Esophagus squamous epithelium (tissue), 5 donors: ENCODE measurements at regions not wholly inside any gene's neighbourhood (a gene's known extent, or its start where the extent isn't known, plus 50 kb on each side); places are given as distances from the start of the nearest gene placed in this dataset.
"Not testable (repeated sequence)": the region's sequence is repeated elsewhere in the genome, so short reads cannot be mapped to it uniquely, and the experiment has no call there.

Experiments used
- DNase-seq: peaks from one replicate; lab custom pipeline; 2025; lab: John Stamatoyannopoulos, UW
- H3K27ac ChIP-seq, 4 donors: fragments of 200-600 bp; sonication (generic); one replicate each; pipeline ENCODE4 v1.5.1; 2016 to 2019; ENCODE audit warnings: mild to moderate bottlenecking in 1 of 4
- H3K27me3 ChIP-seq, 4 donors: fragments of 200-600 bp; sonication (generic); 1 replicate in 3 of 4; 2 replicates in 1 of 4; pipeline versions ENCODE4 v1.5.1 to v1.6.0; 2017 to 2021; ENCODE audit warnings: antibody characterized with exemption in 1 of 4
- H3K36me3 ChIP-seq, 3 donors: fragments of 200-600 bp; sonication (generic); one replicate each; pipeline ENCODE4 v1.5.1; 2016 to 2019
- H3K4me1 ChIP-seq, 3 donors: fragments of 200-600 bp; sonication (generic); one replicate each; pipeline ENCODE4 v1.5.1; 2017 to 2019
- H3K4me3 ChIP-seq, 4 donors: fragments of 200-600 bp; sonication (generic); 1 replicate in 3 of 4; 2 replicates in 1 of 4; pipeline ENCODE4 v1.5.1; 2016 to 2019; ENCODE audit warnings: mild to moderate bottlenecking in 2 of 4, moderate library complexity in 1 of 4
- H3K9me3 ChIP-seq, 3 donors: fragments of 200-600 bp; sonication (generic); one replicate each; pipeline ENCODE4 v1.5.1; 2016 to 2019
- WGBS, 2 donors: methylation state at CpG; one replicate each; pipeline ENCODE4 v1.1.5; 2018; 5-methylcytosine and 5-hydroxymethylcytosine counted together
- intact Hi-C: fragments of 100-400 bp; cut with DNase I; formaldehyde crosslinking; loops from one replicate; pipeline ENCODE4 v1.15.0; 2022
- donor health status: DM: yes; HTN: yes; CAD: no.

DNA sequence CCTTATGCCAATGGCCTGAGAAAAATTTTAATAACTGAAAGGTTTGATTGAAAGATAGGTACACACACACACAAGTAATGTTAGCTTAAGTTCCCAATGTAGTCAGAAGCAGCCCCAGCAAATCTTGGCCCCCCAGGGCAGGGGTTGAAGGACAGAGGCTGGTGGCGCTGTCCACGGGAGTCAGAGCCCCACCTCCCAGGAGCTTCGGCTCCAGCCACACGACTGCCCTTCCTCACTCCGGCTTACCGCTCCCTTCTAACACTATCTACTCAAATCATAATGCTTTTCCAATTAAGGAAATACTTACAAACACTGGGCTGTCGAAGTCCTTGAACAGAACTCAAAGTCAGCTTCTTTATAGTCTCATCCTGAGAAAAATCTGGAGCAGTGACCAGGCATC lies 163.9 kb upstream of the NBPF12 start:
- DNase-seq, H3K9me3 ChIP-seq, H3K27ac ChIP-seq, H3K27me3 ChIP-seq, H3K4me3 ChIP-seq, H3K36me3 ChIP-seq, intact Hi-C loops, H3K4me1 ChIP-seq: not testable (repeated sequence)
- WGBS, 2 donors, result 20 to 52% methylated on average over 1 to 7 of the region's 7 CpGs

DNA sequence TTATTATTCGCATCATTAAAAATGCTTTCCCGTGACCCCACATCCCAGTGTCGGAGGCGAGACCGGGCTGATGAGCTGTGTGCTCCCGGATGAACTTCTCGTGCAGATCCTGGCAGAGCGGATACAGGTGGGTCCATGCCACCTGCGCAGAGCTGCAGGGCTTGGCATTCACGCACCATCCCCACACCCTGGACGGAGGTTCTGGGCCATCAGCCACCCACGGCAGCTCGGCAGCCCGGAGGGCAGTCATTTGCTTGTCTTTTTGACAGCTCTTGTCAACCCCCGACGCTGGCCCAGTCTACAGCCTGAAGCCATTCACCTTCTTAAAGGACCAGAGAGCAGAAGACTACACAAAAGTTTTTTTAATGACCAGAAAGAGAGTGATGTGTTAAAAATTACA lies 166.7 kb upstream of the NBPF12 start:
- intact Hi-C loops, H3K27me3 ChIP-seq, DNase-seq, H3K4me3 ChIP-seq, H3K9me3 ChIP-seq, H3K27ac ChIP-seq, H3K36me3 ChIP-seq, H3K4me1 ChIP-seq: not testable (repeated sequence)
- 28 to 59% methylated on average over 4 to 5 of the region's 16 CpGs for WGBS, 2 donors

DNA sequence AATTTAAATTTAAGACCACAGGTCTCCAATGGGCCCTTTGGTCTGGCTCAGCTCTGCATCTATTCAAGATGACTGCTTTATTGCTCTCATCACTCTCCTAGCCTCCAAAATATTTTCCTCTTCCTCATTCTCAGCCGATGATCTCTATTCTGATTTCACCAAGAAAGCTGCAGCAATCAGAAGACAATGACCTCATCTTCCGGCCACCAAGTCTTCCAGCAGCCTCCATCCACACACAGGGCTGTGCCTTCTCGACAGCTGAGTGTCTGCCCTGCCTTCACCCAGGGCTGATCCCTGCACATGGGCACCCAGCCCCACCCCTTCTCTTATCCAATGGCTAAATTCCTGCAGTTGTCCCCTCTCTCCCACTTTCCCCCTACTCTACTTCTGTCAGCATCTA lies 167.1 kb upstream of the NBPF12 start:
- H3K4me3 ChIP-seq, H3K36me3 ChIP-seq, H3K27ac ChIP-seq, H3K27me3 ChIP-seq, H3K9me3 ChIP-seq, H3K4me1 ChIP-seq, DNase-seq, intact Hi-C loops: not testable (repeated sequence)
- no CpG with 5 or more reads among the region's 3 CpGs for WGBS, 2 donors

DNA sequence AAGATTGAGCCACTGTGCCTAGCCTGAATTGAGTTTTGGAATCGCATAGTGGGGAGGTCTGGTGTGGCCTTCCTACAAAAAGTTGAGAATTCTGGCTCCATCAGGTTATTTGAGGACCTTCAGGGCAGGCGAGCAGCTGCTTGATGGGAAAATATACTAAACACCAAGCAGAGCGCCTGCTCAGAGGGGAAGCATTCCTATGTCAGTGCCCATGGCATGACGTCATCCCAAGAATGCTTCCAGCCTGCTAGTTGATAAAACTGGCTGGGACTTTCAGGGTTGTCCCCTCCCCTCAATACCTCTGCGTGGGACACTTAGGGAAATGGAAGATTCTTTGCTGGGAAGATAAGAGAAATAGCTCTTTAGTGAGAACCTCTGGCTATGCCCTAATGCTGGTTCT lies 174.9 kb upstream of the NBPF12 start:
- intact Hi-C loops, H3K9me3 ChIP-seq, DNase-seq, H3K4me1 ChIP-seq, H3K27me3 ChIP-seq, H3K27ac ChIP-seq, H3K36me3 ChIP-seq, H3K4me3 ChIP-seq: not testable (repeated sequence)
- WGBS, 2 donors, result no CpG with 5 or more reads among the region's 5 CpGs

DNA sequence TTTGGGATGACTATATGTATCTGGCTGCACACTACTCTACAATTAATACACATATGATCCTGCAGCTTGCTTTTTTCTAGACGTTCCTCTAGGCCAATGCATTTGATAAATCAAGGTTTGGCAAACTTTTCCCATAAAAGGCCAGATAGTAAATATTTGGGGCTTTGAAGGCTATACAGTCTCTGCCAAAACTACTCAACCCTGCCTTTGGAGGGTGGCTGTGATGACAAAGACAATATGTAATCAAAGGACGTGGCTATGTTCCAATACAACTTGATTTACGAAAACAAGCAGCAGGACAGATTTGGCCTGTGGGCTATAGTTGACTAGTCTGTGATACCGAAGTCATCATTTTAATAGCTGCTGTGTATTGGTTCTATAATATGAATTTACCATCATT lies 181.3 kb upstream of the NBPF12 start:
- intact Hi-C loops, H3K27me3 ChIP-seq, H3K9me3 ChIP-seq, H3K27ac ChIP-seq, H3K4me3 ChIP-seq, H3K36me3 ChIP-seq, H3K4me1 ChIP-seq, DNase-seq: not testable (repeated sequence)
- 20 to 36% methylated on average over 1 to 3 of the region's 4 CpGs for WGBS, 2 donors

DNA sequence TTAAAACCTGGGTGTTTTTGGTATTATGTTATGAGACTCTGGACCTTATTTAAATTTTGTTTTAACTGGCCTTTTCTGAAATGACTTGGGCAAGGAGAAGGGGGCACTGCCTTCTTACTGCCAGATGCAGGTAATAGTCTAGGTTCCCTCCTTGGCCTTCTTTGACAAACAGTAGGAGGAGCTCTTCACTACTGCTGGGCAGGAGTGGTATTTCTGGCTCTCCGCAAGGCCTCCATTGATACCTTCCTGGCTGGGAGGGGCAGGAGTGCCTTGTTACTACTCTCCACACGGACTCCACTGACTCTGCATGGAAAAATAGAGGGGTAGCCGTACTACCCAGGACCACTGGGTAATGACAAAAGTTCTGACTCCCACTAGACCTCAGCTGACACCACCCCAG lies 189.4 kb upstream of the NBPF12 start:
- H3K4me1 ChIP-seq, H3K9me3 ChIP-seq, DNase-seq, H3K27ac ChIP-seq, H3K27me3 ChIP-seq, H3K4me3 ChIP-seq, H3K36me3 ChIP-seq, intact Hi-C loops: not testable (repeated sequence)
- WGBS, 2 donors, result no CpG with 5 or more reads among the region's 3 CpGs

DNA sequence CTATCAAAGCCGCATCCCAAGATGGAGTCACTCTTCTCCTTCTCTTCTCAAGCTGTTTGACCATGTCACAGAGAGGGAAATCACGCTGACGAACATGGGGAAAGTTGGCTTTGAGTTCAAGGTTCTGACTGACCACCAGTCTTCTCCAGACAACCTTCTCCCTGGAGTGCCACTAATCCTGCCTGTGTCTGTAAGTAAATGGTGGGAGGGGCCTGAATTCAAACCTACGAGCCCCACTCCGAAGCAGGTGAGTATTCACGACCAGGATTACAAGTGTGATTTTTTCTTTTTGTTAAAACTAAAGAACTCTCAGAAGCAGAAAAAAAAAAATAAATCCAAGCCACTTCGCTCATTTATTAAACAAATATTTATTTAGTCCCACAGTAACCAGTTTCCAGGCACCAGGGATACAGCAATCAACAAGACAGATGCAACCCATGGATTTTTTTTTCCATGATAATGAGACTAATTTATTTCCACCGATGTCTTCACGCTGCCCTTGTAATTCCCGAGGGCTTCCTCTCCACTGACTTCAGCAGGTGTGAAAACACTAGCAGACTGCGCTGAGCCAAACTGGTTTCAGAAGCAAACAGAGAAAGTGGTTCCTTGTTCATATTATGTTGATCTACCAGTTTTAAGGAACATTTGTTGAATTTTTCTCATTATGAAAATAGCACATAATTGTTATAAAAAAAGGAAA lies 206.0 kb upstream of the NBPF12 start:
- H3K9me3 ChIP-seq, H3K4me1 ChIP-seq: not testable (repeated sequence)
- WGBS, 2 donors, result 11 to 65% methylated on average over 5 to 8 of the region's 11 CpGs

DNA sequence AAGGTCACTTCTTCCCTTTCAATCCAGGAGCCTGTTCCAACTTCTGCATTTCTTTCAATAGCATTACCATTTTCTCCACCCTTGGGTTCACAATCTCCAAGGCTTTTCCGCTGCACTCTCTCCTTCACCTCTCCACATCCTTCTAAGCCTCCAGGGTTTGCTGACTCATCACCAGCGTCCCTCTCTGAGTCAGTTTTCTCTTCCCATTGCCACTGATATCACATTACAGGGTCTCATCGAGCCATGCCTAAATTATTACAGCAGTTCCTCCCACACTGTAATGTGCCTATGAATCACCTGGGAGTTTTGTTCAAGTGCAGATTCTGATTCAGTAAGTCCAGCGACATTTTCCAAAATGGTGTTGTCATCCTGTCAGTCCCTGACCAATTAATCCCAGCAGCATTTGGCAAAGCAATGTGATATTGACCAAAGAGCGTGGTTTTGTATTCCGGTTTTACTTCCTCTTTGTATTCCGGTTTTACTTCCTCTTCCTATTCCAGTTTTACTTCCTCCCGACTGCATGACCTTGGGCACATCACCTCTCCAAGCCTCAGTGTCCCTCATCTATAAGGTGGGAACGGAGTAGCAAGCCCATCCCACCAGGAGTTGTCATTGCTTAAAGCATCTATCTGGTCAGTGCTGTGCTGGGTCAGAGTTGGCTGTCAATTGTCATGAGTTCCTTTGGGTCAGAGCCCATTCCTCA lies 208.3 kb upstream of the NBPF12 start:
- H3K27me3 ChIP-seq, H3K4me3 ChIP-seq, intact Hi-C loops, H3K4me1 ChIP-seq, H3K36me3 ChIP-seq, H3K9me3 ChIP-seq, H3K27ac ChIP-seq, DNase-seq: not testable (repeated sequence)
- 32 to 33% methylated on average over 3 to 4 of the region's 9 CpGs for WGBS, 2 donors

More for the DNA sequence above, 206.0 kb upstream of the NBPF12 start:
- intact Hi-C loops, H3K4me3 ChIP-seq, H3K36me3 ChIP-seq, DNase-seq, H3K27ac ChIP-seq, H3K27me3 ChIP-seq: not testable (repeated sequence)

DNA sequence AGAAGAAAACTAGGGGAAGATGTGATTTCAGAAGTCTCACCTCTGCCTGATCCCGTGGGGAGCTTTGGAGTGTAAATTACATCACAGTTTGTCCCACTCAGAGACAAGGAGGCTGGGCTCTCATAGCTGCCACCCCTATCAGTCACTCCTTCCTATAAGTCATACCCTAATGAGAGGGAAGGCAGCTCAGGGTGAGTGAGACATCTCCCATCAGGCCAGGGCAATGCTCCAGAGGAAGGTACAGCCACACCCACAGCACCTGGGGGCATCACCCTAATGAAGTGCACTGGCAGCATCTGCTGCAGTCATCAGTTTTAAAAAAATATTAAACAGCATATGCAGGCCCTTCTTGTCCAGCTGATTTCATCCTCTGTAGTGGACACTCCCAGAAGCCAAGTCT lies 223.1 kb upstream of the NBPF12 start:
- intact Hi-C loops, H3K36me3 ChIP-seq, H3K4me1 ChIP-seq, H3K27ac ChIP-seq, H3K9me3 ChIP-seq, H3K27me3 ChIP-seq, DNase-seq, H3K4me3 ChIP-seq: not testable (repeated sequence)
- no CpG with 5 or more reads among the region's 1 CpG for WGBS, 2 donors

DNA sequence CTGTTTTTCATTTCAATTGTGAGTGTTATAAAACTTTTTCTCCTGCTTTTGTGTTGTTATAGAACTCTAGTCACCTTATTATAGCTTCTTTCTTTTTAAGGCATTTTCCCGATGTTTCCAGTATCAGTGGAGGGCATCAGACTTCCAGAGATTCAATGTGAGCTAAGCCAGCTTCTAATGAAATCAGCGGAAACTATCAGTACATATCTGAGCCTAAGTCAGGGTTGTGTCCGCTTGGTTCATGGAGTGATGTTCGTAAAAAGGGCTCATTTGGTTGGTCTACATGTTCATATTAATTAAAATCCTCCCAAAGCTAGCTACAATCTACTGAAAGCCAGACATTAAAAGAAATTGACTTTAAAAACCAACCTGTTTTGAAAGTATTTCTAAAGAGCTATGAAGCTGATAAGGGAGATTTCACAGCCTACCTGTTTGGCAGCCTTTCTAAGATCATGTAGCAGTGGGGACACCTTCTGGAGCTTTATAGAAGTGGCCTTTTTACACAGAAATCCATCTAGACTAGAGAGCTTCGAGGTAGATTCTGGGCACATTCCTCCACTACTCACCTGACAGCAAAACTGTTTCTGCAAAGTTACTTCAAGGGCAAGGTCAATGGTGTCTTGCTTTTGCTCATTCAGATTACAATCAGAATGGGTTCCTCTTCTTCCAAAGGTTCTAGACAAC lies 227.1 kb upstream of the NBPF12 start:
- H3K27ac ChIP-seq, H3K4me1 ChIP-seq, DNase-seq, H3K27me3 ChIP-seq, H3K4me3 ChIP-seq, intact Hi-C loops, H3K9me3 ChIP-seq, H3K36me3 ChIP-seq: not testable (repeated sequence)
- 14 to 67% methylated on average over 1 to 3 of the region's 5 CpGs for WGBS, 2 donors

DNA sequence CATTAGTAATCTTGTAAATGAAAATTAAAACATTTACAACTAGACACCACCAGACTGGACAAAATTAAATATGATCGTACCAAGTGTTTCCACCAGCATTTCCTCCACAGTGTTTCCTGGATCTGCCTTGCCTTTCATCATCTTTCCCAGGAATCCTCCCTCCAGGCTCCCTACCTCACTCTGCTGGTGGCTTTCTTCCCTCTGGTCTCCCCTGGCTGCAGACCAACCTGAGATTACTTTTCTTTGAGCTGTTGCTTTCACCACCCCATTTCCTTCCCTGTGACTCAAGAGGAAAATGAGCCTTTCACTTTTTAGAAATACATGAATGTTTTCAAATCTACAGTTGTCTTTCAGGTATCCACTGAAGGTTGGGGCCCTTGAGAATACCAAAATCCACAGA lies 228.8 kb upstream of the NBPF12 start:
- DNase-seq, H3K27me3 ChIP-seq, intact Hi-C loops, H3K27ac ChIP-seq, H3K4me3 ChIP-seq, H3K4me1 ChIP-seq, H3K9me3 ChIP-seq, H3K36me3 ChIP-seq: not testable (repeated sequence)
- WGBS, 2 donors, result 40 to 45% methylated on average over 1 of the region's 1 CpG

DNA sequence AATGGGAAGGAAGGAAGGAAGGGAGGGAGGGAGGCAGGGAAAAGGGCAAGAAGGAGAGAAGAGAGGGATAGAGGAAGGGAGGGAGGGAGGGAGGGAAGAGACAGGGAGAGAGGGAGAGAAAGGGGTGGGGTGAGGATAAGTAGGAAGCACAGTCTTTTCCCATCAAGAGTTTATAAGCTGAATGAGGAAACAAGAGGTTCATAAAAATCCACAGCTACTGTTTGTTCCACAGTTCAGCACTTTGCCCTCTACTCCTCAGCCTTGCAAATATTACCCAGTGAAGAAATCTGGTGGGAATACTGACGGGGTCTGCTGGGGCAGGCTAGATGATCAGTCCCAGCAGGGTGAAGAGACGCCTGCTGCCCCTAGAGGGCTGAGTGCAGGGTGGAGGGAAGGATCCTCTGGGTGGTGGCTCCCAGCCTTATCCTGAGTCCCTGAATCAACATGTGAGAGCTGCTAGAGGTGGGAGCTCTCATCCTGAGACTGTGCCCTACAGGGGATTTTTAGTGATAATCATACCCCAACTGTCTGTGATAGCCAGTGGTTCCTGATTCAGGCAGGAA lies 233.9 kb upstream of the NBPF12 start:
- H3K9me3 ChIP-seq, H3K27ac ChIP-seq, DNase-seq, H3K36me3 ChIP-seq, H3K4me3 ChIP-seq, intact Hi-C loops, H3K4me1 ChIP-seq, H3K27me3 ChIP-seq: not testable (repeated sequence)
- 67 to 82% methylated on average over 1 to 2 of the region's 2 CpGs for WGBS, 2 donors

DNA sequence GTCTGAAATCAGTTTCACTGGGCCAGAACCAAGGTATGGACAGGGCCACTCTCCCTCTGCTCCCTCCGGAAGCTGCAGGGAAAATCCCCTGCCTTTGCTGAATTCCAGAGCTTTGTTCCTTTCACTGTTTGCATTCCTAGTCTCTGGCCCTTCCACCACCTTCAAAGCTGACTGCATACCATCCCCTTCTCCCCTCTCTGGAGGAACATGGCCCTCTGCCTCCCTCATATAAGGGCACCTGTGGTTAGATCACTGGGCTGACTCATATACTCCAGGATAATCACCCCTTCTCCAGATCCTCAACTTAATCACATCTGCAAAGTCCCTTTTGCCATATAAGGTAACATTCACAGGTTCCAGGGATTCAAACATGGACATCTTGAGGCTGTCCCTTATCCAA lies 236.8 kb upstream of the NBPF12 start:
- intact Hi-C loops, H3K4me1 ChIP-seq, H3K4me3 ChIP-seq, H3K36me3 ChIP-seq, H3K9me3 ChIP-seq, H3K27me3 ChIP-seq, H3K27ac ChIP-seq, DNase-seq: not testable (repeated sequence)
- no CpG with 5 or more reads among the region's 1 CpG for WGBS, 2 donors
